HS-27A (cell line): ENCODE measurements at regions not wholly inside any gene's neighbourhood (a gene's known extent, or its start where the extent isn't known, plus 50 kb on each side); places are given as distances from the start of the nearest gene placed in this dataset.
"Not testable (repeated sequence)": the region's sequence is repeated elsewhere in the genome, so short reads cannot be mapped to it uniquely, and the experiment has no call there.

ENCODE experiments used
- DNase-seq: peaks from one replicate; pipeline ENCODE4 v3.0.0-alpha.2; 2012; ENCODE audit warnings: low read depth, missing footprints

GRCh38 chrX:155819966-155820491 is 61.1 kb upstream of the VAMP7 start:
- DNase-seq = peak; percentile 27

- no peak for DNase-seq
These were observed 61.6 kb upstream of the VAMP7 start for GRCh38 chrX:155819525-155819924.

GRCh38 chrX:155814391-155814790 is 66.8 kb upstream of the VAMP7 start:
- DNase-seq = not testable (repeated sequence)

- no peak for DNase-seq
These were observed 101.3 kb upstream of the VAMP7 start for GRCh38 chrX:155779831-155780230.

GRCh38 chrX:155778844-155779553 is 102.1 kb upstream of the VAMP7 start:
- no peak for DNase-seq

- no peak for DNase-seq
These were observed 106.8 kb upstream of the VAMP7 start for GRCh38 chrX:155774387-155774786.

- no peak for DNase-seq
These were observed 113.0 kb upstream of the VAMP7 start for GRCh38 chrX:155767876-155768769.

- peak; percentile 22 for DNase-seq
These were observed 113.9 kb upstream of the VAMP7 start for GRCh38 chrX:155767051-155767875.

- no peak for DNase-seq
These were observed 114.8 kb upstream of the VAMP7 start for GRCh38 chrX:155766321-155766720.

- no peak for DNase-seq
These were observed 120.0 kb upstream of the VAMP7 start for GRCh38 chrX:155761185-155761584.

- no peak for DNase-seq
These were observed 123.9 kb upstream of the VAMP7 start for GRCh38 chrX:155757046-155757759.

GRCh38 chrX:155755706-155756337 is 125.3 kb upstream of the VAMP7 start:
- DNase-seq = no peak

GRCh38 chrX:155751131-155751530 is 130.0 kb upstream of the VAMP7 start:
- no peak for DNase-seq

- DNase-seq = no peak
These were observed 133.6 kb upstream of the VAMP7 start for GRCh38 chrX:155747520-155747919.

- no peak for DNase-seq
These were observed 133.0 kb upstream of the TMLHE start for GRCh38 chrX:155745792-155746191.

GRCh38 chrX:155744534-155744933 is 131.8 kb upstream of the TMLHE start:
- no peak for DNase-seq

- not testable (repeated sequence) for DNase-seq
These were observed 115.6 kb upstream of the TMLHE start for GRCh38 chrX:155728335-155728734.

GRCh38 chrX:155718972-155719586 is 106.3 kb upstream of the TMLHE start:
- DNase-seq = no peak

GRCh38 chrX:155715141-155715540 is 102.4 kb upstream of the TMLHE start:
- no peak for DNase-seq

GRCh38 chrX:155695419-155695818 is 82.7 kb upstream of the TMLHE start:
- no peak for DNase-seq

- no peak for DNase-seq
These were observed 81.9 kb upstream of the TMLHE start for GRCh38 chrX:155694649-155695048.
